OCI-LY3 (cell line): ENCODE measurements at regions not wholly inside any gene's neighbourhood (a gene's known extent, or its start where the extent isn't known, plus 50 kb on each side); places are given as distances from the start of the nearest gene placed in this dataset.

Experiments
- EZH2phosphoT487 ChIP-seq: fragments of 200-600 bp; shearing (Covaris generic); IDR thresholded peaks from 2 replicates; pipeline ENCODE4 v1.6.1; 2018; ENCODE audit warnings: antibody characterized with exemption, mixed run types, low read depth
- TF ChIP-seq, protein P1 (sequence below): fragments of 200-600, 300-600 bp; sonication (generic); IDR thresholded peaks from 2 replicates; pipeline ENCODE4 v1.5.1; 2014; ENCODE audit warnings: antibody characterized with exemption, low read length, low read depth

DNA sequence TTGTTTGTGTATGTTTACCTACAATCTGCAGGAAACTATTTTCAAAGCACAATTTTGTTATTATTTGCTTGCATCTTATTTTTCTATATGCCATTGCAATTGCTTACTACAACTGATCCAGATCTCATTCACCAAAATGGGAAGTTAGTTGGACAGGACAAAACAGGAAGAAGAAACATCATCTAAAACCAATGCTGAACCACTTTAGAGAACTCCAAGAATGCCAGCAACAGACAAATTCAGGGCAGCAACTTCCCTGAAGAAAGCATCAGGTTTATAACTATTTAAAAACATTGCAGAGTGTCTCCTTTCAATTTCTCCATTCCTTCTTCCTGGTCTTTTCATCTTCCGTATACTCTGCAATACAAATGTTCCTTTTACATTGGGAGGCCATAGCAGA is 82.4 kb upstream of the SMYD2 start:
- TF ChIP-seq, protein P1, sequence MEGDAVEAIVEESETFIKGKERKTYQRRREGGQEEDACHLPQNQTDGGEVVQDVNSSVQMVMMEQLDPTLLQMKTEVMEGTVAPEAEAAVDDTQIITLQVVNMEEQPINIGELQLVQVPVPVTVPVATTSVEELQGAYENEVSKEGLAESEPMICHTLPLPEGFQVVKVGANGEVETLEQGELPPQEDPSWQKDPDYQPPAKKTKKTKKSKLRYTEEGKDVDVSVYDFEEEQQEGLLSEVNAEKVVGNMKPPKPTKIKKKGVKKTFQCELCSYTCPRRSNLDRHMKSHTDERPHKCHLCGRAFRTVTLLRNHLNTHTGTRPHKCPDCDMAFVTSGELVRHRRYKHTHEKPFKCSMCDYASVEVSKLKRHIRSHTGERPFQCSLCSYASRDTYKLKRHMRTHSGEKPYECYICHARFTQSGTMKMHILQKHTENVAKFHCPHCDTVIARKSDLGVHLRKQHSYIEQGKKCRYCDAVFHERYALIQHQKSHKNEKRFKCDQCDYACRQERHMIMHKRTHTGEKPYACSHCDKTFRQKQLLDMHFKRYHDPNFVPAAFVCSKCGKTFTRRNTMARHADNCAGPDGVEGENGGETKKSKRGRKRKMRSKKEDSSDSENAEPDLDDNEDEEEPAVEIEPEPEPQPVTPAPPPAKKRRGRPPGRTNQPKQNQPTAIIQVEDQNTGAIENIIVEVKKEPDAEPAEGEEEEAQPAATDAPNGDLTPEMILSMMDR, result no peak
- no peak for TF ChIP-seq EZH2phosphoT487
